ENCODE measurements at regions not wholly inside any gene's neighbourhood (a gene's known extent, or its start where the extent isn't known, plus 50 kb on each side); places are given as distances from the start of the nearest gene placed in this dataset.

DNA sequence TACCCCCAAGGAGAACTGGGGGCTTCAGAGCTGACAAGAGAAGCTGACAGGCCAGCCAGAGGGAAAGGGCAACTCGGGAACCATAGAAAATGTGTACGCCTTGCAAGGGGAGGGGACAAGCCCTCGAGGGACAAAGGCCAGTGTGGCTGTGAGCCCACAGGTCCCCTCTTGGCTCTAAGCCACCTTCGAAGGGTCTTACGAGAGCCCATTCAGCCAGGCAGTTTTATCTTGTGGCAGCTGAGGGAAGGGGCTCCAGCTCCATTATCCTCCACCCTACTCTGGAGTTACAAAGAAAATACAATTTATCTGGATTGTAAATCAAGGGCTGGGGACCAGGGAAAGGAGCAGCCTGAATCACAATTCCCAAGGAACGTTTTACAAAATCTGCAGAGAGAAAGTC is 159.5 kb upstream of the ZMIZ1 start:
- TF ChIP-seq, protein P1, sequence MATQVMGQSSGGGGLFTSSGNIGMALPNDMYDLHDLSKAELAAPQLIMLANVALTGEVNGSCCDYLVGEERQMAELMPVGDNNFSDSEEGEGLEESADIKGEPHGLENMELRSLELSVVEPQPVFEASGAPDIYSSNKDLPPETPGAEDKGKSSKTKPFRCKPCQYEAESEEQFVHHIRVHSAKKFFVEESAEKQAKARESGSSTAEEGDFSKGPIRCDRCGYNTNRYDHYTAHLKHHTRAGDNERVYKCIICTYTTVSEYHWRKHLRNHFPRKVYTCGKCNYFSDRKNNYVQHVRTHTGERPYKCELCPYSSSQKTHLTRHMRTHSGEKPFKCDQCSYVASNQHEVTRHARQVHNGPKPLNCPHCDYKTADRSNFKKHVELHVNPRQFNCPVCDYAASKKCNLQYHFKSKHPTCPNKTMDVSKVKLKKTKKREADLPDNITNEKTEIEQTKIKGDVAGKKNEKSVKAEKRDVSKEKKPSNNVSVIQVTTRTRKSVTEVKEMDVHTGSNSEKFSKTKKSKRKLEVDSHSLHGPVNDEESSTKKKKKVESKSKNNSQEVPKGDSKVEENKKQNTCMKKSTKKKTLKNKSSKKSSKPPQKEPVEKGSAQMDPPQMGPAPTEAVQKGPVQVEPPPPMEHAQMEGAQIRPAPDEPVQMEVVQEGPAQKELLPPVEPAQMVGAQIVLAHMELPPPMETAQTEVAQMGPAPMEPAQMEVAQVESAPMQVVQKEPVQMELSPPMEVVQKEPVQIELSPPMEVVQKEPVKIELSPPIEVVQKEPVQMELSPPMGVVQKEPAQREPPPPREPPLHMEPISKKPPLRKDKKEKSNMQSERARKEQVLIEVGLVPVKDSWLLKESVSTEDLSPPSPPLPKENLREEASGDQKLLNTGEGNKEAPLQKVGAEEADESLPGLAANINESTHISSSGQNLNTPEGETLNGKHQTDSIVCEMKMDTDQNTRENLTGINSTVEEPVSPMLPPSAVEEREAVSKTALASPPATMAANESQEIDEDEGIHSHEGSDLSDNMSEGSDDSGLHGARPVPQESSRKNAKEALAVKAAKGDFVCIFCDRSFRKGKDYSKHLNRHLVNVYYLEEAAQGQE (IDR thresholded peaks at IDR 0.05; ENCODE audit: insufficient read depth in 1 of 2, low read depth in 2 of 2, low read length in 2 of 2): no peak
- TF ChIP-seq POLR2AphosphoS5 (IDR thresholded peaks at IDR 0.05; ENCODE audit: low read depth, low read length): no peak
- TF ChIP-seq SIN3A (IDR thresholded peaks at IDR 0.05; ENCODE audit: borderline replicate concordance, insufficient read depth, low read length): no peak
- no peak for TF ChIP-seq TAF1 (IDR thresholded peaks at IDR 0.05; ENCODE audit: borderline replicate concordance, insufficient read depth, low read length)
- no peak for TF ChIP-seq FOXP2 (optimal IDR thresholded peaks at IDR 0.05; ENCODE audit: borderline replicate concordance, extremely low read depth, extremely low read length, insufficient read depth)

DNA sequence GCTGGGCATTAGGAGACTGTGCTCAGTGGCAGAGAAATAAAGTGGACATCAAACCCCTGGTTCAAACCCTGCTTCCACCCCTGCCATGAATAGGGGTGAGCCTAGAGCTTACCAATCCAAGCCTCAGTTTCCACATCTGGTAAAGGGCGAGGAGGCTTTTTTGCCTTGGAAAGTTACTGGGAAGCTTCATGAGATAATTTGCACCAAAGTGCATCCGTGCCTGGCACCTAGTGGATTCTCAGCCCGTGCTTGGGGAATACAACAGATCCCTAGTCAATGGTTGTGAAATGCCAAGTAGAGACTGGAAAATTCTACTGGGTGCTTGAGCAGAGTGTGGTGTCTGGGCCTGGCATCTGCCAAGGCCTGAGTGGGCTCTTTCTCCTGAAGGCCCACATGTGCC is 158.7 kb upstream of the ZMIZ1 start:
- no peak for TF ChIP-seq SIN3A (IDR thresholded peaks at IDR 0.05; ENCODE audit: borderline replicate concordance, insufficient read depth, low read length)

DNA sequence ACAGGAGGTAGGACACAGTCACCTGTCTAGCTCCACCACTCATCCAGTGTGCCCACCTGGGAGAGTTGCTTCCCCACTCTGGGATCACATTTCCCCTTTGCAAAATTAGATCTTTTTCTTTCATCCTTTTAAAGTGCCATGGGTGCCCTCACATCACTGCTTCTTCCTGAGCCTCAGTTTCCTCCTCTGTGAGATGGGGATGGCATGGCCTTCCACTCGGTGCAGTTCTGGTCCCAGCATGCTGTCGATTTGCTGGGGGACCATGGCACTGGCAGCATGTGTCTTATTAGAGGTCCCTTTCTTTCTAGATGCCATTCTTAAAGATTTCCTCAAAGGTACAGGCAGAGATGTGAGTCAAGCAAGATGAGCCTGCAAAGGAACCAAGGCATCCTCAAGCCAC is 158.3 kb upstream of the ZMIZ1 start:
- TF ChIP-seq TAF1 (IDR thresholded peaks at IDR 0.05; ENCODE audit: borderline replicate concordance, insufficient read depth, low read length) (no peak), SIN3A (IDR thresholded peaks at IDR 0.05; ENCODE audit: borderline replicate concordance, insufficient read depth, low read length) (no peak), POLR2AphosphoS5 (IDR thresholded peaks at IDR 0.05; ENCODE audit: low read depth, low read length) (no peak), FOXP2 (optimal IDR thresholded peaks at IDR 0.05; ENCODE audit: borderline replicate concordance, extremely low read depth, extremely low read length, insufficient read depth) (no peak)
- TF ChIP-seq, protein P1 (IDR thresholded peaks at IDR 0.05; ENCODE audit: insufficient read depth in 1 of 2, low read depth in 2 of 2, low read length in 2 of 2): no peak

DNA sequence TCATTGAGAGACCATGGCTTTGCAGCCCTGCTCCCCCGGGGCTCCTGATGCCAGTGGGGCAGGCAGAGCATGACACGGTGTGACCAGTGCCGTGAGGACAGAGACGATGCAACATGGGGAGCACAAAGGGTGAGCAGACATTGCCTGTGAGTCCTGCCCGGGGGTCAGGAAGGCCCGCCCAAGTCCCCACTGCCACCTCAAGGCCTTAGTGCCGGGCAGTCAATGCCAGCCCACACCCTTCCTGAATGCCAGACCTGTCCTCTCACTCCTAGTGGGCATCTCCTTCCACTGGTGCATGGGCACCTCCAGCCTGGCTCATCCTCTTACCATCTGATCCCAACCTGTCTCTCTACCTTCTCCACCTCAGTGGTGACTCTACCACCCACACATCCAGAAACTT is 157.9 kb upstream of the ZMIZ1 start:
- no peak for TF ChIP-seq SIN3A (IDR thresholded peaks at IDR 0.05; ENCODE audit: borderline replicate concordance, insufficient read depth, low read length)
- TF ChIP-seq FOXP2 (optimal IDR thresholded peaks at IDR 0.05; ENCODE audit: borderline replicate concordance, extremely low read depth, extremely low read length, insufficient read depth): no peak
- TF ChIP-seq, protein P1 (IDR thresholded peaks at IDR 0.05; ENCODE audit: insufficient read depth in 1 of 2, low read depth in 2 of 2, low read length in 2 of 2): no peak
- no peak for TF ChIP-seq POLR2AphosphoS5 (IDR thresholded peaks at IDR 0.05; ENCODE audit: low read depth, low read length)
- TF ChIP-seq TAF1 (IDR thresholded peaks at IDR 0.05; ENCODE audit: borderline replicate concordance, insufficient read depth, low read length): no peak

DNA sequence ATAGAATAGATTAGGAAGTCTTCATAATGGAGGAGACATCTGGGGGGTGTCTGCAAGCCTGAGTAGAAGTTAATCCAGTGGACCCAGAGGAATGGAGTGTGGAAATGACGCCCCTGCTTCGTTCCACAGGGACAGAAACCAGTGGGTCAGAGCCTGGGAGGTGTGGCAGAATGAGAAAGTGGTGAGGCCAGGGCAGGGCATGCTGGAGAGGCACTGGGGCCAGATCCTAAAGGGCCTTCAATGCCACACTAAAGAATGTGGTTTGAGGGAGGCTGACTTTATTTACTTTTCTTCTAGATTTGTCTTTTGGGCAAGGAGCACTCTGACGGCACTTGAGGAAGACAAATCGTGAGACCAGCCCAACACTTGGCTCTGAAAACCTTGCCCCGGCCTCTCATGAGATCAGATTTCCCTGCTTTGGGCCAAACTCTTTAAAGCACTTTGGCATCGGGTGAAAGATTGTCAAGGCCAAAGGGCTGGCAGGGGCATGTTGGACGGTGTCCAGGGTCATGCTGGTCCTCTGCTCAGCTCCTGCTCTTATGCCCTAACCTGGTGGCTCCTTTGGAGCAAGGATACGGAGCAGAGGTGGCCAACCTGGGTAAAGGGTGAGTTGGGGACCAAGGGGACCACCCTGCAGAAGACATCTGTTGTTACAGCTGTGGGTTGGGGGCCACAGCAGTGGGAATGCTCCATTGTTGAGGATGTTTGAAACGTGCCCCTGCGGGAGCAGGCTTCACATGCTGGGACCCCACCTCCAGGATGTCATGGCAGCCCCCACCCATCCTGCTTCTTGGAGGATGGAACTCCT is 157.0 kb upstream of the ZMIZ1 start:
- TF ChIP-seq, protein P1 (IDR thresholded peaks at IDR 0.05; ENCODE audit: insufficient read depth in 1 of 2, low read depth in 2 of 2, low read length in 2 of 2): no peak
- no peak for TF ChIP-seq POLR2AphosphoS5 (IDR thresholded peaks at IDR 0.05; ENCODE audit: low read depth, low read length)
- no peak for TF ChIP-seq FOXP2 (optimal IDR thresholded peaks at IDR 0.05; ENCODE audit: borderline replicate concordance, extremely low read depth, extremely low read length, insufficient read depth)
- no peak for TF ChIP-seq SIN3A (IDR thresholded peaks at IDR 0.05; ENCODE audit: borderline replicate concordance, insufficient read depth, low read length)
- TF ChIP-seq TAF1 (IDR thresholded peaks at IDR 0.05; ENCODE audit: borderline replicate concordance, insufficient read depth, low read length): no peak
